ENCODE measurements at regions not wholly inside any gene's neighbourhood (a gene's known extent, or its start where the extent isn't known, plus 50 kb on each side); places are given as distances from the start of the nearest gene placed in this dataset.

GRCh38 chr6:47360388-47360787, 50.7 kb upstream of the TNFRSF21 start:
- DNase-seq (ENCODE audit: extremely low read depth in 1 of 11, low read depth in 9 of 11, low spot score in 4 of 11): no peak

GRCh38 chr6:47362857-47363461, 53.3 kb upstream of the TNFRSF21 start:
- DNase-seq (ENCODE audit: extremely low read depth in 1 of 11, low read depth in 9 of 11, low spot score in 4 of 11): no peak

- DNase-seq (ENCODE audit: extremely low read depth in 1 of 11, low read depth in 9 of 11, low spot score in 4 of 11): no peak
Measured at GRCh38 chr6:47363736-47364135, 54.0 kb upstream of the TNFRSF21 start.

DNA sequence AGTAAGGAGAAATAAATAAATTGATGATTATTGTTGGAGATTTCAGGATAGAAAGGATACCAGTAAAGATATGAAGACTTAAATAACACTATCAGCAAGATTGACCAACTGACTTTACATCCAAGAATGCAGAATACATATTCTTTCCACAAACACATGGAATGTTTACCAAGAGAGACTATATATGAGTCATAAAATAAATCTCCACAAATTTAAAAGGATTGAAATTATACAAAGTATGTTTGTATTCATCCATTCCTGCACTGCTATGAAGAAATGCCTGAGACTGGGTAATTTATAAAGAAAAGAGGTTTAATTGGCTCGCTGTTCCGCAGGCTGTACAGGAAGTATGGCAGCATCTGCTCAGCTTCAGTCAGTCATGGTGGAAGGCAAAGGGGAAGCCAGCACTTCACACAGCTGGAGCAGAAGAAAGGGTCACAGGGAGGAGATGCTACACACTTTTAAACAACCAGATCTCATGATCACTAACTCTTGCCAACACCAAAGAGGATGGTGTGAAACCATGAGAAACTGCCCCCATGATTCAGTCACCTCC, 56.7 kb upstream of the TNFRSF21 start:
- no peak for DNase-seq (ENCODE audit: extremely low read depth in 1 of 11, low read depth in 9 of 11, low spot score in 4 of 11)

GRCh38 chr6:47371139-47371869, 61.6 kb upstream of the TNFRSF21 start:
- DNase-seq (ENCODE audit: extremely low read depth in 1 of 11, low read depth in 9 of 11, low spot score in 4 of 11): no peak

GRCh38 chr6:47371870-47372255, 62.2 kb upstream of the TNFRSF21 start:
- DNase-seq (ENCODE audit: extremely low read depth in 1 of 11, low read depth in 9 of 11, low spot score in 4 of 11): no peak

GRCh38 chr6:47372318-47372717, 62.6 kb upstream of the TNFRSF21 start:
- no peak for DNase-seq (ENCODE audit: extremely low read depth in 1 of 11, low read depth in 9 of 11, low spot score in 4 of 11)

GRCh38 chr6:47375426-47375825, 65.7 kb upstream of the TNFRSF21 start:
- no peak for DNase-seq (ENCODE audit: extremely low read depth in 1 of 11, low read depth in 9 of 11, low spot score in 4 of 11)

DNA sequence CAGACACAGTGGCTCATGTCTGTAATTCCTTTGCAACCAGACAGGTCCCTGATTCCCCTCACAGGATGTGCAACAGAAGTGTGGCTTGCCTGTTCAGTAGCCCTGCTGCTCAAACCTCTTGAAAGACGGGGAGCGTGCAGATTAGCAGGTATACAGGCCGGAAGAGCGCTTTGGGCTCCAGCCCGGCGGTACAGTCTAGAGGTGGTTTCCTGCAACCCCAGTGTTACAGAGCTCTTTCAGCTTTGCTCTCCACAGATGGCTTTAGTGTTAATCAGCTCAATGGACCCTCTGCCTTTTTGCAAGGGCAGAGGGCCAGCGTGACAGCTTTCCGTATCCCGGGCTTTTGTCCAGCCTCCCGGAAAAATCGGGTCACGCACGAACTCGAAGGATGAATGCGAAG, 67.2 kb upstream of the TNFRSF21 start:
- DNase-seq (ENCODE audit: extremely low read depth in 1 of 11, low read depth in 9 of 11, low spot score in 4 of 11): no peak

DNA sequence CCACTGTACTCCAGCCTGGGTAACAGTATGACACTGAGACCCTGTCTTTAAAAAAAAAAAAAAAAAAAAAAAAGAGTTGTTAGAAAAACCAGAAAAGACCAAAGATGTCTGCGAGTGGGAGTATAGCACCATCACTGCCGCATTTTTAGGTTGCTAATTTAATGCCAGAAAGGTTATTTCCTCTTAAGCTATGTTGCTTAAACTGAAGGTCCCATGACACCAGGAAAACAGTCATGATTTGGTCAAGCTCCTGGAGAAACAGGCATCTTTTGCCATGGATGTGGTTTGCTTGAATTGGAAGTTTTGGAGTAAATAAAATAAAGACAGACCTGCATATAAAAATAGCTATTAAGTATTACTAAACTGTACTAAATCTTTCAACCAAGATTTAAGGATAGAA, 68.3 kb upstream of the TNFRSF21 start:
- DNase-seq (ENCODE audit: extremely low read depth in 1 of 11, low read depth in 9 of 11, low spot score in 4 of 11): no peak

DNA sequence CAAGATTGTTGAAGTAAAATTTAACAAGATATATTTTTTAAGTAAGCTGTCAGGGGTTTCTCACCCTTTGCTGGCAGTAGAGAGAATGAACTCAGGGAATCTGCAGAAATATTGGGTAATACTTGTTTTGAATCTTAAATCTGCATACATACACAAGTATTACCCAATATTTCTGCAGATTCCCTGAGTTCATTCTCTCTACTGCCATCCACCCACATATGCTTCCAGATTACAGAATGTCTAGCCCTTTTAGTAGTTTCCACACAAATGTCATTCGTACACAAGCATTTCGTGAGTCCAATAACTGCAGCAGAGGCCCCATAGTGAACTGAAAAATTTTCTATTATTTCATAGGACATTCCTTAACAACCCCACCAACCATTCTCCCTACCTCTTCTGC, 69.6 kb upstream of the TNFRSF21 start:
- DNase-seq (ENCODE audit: extremely low read depth in 1 of 11, low read depth in 9 of 11, low spot score in 4 of 11): no peak

DNA sequence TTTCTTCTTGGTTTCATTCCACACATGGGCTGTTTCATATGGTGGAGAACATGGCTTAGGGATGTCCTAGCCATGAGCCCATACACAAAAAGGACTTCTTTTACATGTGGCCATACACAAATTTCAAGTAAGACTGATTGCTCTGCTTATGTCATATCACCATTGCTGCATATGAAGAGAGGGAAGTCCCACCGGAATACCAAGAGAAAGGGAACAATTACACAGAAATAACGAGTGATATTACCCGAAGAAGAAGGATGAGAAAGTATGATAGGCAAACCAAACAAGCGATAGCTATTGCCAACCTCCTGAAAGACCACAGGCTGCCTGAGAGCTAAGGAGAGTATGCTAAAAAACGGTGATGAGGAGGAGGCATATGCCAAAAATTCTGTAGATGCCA, 70.5 kb upstream of the TNFRSF21 start:
- no peak for DNase-seq (ENCODE audit: extremely low read depth in 1 of 11, low read depth in 9 of 11, low spot score in 4 of 11)

DNA sequence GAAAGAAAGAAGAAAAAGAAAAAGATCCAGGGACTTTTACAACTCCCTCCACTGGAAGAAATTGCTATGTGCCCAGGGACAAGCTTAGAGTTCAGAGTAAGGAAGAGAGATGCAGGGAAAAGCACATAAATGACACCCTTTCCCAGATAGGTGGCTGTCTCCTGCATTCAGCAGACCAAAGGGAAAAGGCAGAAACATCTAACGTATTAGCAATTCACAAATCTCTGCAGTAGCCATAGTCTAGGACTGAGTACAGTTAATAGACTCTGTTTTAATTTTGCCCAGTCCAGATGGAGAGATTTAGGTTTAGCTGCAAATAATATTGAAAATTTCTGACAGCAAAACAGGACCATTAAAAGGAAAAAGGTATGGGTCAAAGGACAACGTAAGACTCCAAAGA, 71.3 kb upstream of the TNFRSF21 start:
- no peak for DNase-seq (ENCODE audit: extremely low read depth in 1 of 11, low read depth in 9 of 11, low spot score in 4 of 11)

DNA sequence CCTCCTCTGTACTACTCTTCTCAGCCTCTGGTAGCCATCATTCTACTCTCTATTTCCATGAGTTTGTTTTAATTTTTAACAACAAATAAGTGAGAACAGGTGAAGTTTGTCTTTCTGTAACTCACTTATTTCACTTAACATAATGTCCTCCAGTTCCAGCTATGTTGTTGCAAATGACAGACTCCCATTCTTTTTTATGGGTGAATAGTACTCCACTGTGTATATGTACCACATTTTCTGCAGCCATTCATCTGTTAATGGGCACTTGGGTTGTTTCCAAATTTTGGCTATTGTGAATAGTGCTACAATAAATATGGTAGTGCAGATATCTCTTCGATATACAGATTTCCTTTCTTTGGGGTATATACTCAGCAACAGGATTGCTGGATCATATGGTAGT, 73.7 kb upstream of the TNFRSF21 start:
- no peak for DNase-seq (ENCODE audit: extremely low read depth in 1 of 11, low read depth in 9 of 11, low spot score in 4 of 11)

DNA sequence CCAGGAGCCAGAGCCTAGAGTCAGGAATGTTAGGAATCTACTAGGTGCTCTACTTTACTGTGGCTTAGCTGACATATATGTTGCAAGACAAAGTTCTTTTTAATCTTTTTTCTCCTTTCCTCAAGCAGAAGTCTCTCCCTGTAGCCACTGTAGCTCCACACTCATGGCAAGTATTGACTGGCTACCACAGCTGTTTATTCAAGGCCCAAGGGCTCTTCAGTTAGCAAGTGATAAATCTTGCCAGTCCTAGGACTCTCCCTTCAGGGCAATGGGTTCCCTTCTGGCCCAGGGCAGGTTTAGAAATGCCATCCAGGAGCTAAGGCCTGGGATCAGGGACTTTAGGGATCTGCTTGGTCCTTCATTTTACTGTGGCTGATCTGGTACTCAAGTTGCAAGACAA, 82.0 kb upstream of the TNFRSF21 start:
- no peak for DNase-seq (ENCODE audit: extremely low read depth in 1 of 11, low read depth in 9 of 11, low spot score in 4 of 11)

GRCh38 chr6:47392251-47392650, 82.5 kb upstream of the TNFRSF21 start:
- no peak for DNase-seq (ENCODE audit: extremely low read depth in 1 of 11, low read depth in 9 of 11, low spot score in 4 of 11)

- no peak for DNase-seq (ENCODE audit: extremely low read depth in 1 of 11, low read depth in 9 of 11, low spot score in 4 of 11)
Measured at GRCh38 chr6:47396401-47397069, 81.1 kb upstream of the CD2AP start.

- DNase-seq (ENCODE audit: extremely low read depth in 1 of 11, low read depth in 9 of 11, low spot score in 4 of 11): no peak
Measured at GRCh38 chr6:47400581-47400980, 77.0 kb upstream of the CD2AP start.

- DNase-seq (ENCODE audit: extremely low read depth in 1 of 11, low read depth in 9 of 11, low spot score in 4 of 11): no peak
Measured at GRCh38 chr6:47402081-47402480, 75.5 kb upstream of the CD2AP start.

GRCh38 chr6:47403056-47403455, 74.5 kb upstream of the CD2AP start:
- DNase-seq (ENCODE audit: extremely low read depth in 1 of 11, low read depth in 9 of 11, low spot score in 4 of 11): no peak

All from renal cortex interstitium (tissue), 11 donors.